Chondrocyte (in vitro differentiated cells): ENCODE measurements at regions not wholly inside any gene's neighbourhood (a gene's known extent, or its start where the extent isn't known, plus 50 kb on each side); places are given as distances from the start of the nearest gene placed in this dataset.

ENCODE experiments used
- DNase-seq: peaks from one replicate; pipeline ENCODE4 v3.0.0; 2021; ENCODE audit warnings: mixed read lengths, low spot score
- H3K27ac Mint-ChIP-seq: one replicate; pipeline ENCODE4 v1.8.0; 2021; ENCODE audit warnings: mild to moderate bottlenecking, moderate library complexity, mixed read lengths; ENCODE audit not compliant: unreplicated experiment
- H3K27me3 Mint-ChIP-seq: 2 replicates; pipeline ENCODE4 v1.8.0; 2021; ENCODE audit warnings: low read depth, mixed read lengths
- H3K36me3 Mint-ChIP-seq: 2 replicates; pipeline ENCODE4 v1.8.0; 2021; ENCODE audit warnings: low read depth, mixed read lengths
- H3K4me1 Mint-ChIP-seq: 2 replicates; pipeline ENCODE4 v1.8.0; 2021; ENCODE audit warnings: low read depth, mild to moderate bottlenecking, mixed read lengths
- H3K4me3 Mint-ChIP-seq: one replicate; pipeline ENCODE4 v1.8.0; 2021; ENCODE audit warnings: mild to moderate bottlenecking, moderate library complexity, mixed read lengths; ENCODE audit not compliant: unreplicated experiment
- H3K9me3 Mint-ChIP-seq: 2 replicates; pipeline ENCODE4 v1.8.0; 2021; ENCODE audit warnings: low read depth, mixed read lengths
- TF ChIP-seq, protein P1 (sequence below): fragments of 200-600 bp; sonication (generic); IDR thresholded peaks from 2 replicates; pipeline ENCODE4 v1.5.0; 2021; ENCODE audit warnings: antibody characterized with exemption, mild to moderate bottlenecking, moderate library complexity

DNA sequence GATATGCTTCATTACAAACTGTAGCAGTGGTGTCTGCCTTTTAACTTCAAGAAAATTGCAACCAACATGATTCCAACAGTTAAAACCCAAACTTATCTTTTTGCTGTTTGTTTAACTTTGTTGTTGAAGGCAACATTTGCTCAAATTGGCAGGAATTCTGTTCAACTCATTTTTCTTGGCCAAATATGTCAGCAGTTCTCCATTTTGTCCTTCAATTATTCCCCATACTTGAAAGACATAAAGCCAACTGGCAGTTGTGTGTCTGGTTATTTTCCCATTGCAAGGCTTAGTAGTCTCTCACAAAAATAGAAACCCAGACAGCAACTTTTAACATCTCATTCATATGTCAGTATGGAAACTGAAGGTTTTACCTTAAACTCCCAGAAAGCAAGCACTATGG is 146.3 kb downstream of the LRIG3 start:
- Mint-ChIP-seq H3K27ac (no peak overlapping the region), H3K9me3 (peaks cover 21% of the 10 kb centered on the region), H3K36me3 (peaks cover 4% of the 10 kb centered on the region), H3K27me3 (no peaks in the 10 kb centered on the region), H3K4me3 (no peak overlapping the region), H3K4me1 (peaks cover 30% of the 10 kb centered on the region)
- DNase-seq: no peak
- TF ChIP-seq, protein P1, sequence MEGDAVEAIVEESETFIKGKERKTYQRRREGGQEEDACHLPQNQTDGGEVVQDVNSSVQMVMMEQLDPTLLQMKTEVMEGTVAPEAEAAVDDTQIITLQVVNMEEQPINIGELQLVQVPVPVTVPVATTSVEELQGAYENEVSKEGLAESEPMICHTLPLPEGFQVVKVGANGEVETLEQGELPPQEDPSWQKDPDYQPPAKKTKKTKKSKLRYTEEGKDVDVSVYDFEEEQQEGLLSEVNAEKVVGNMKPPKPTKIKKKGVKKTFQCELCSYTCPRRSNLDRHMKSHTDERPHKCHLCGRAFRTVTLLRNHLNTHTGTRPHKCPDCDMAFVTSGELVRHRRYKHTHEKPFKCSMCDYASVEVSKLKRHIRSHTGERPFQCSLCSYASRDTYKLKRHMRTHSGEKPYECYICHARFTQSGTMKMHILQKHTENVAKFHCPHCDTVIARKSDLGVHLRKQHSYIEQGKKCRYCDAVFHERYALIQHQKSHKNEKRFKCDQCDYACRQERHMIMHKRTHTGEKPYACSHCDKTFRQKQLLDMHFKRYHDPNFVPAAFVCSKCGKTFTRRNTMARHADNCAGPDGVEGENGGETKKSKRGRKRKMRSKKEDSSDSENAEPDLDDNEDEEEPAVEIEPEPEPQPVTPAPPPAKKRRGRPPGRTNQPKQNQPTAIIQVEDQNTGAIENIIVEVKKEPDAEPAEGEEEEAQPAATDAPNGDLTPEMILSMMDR: no peak

DNA sequence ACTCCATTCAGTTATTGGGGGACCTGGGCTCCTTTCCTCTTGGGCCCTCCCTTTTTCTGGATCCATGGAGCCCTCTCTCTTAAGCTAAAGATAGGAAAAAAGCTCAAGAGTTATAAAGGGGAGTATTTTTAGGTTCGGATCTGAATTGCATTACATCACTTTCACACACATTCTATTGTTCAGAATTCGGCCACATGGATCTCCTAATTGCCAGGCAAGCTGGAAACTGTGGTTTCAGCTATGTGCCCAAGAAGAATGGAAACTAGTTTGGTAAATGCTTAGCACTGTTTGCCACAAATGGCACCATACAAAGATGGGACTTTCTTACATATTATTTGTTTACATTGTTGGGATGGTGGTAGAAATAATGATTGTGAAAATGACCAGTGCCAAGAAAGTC is 145.6 kb downstream of the LRIG3 start:
- Mint-ChIP-seq H3K4me1 (peaks cover 30% of the 10 kb centered on the region), H3K27me3 (no peaks in the 10 kb centered on the region), H3K9me3 (peaks cover 14% of the 10 kb centered on the region), H3K4me3 (no peak overlapping the region), H3K36me3 (peaks cover 1% of the 10 kb centered on the region), H3K27ac (no peak overlapping the region)
- TF ChIP-seq, protein P1: no peak
- no peak for DNase-seq

DNA sequence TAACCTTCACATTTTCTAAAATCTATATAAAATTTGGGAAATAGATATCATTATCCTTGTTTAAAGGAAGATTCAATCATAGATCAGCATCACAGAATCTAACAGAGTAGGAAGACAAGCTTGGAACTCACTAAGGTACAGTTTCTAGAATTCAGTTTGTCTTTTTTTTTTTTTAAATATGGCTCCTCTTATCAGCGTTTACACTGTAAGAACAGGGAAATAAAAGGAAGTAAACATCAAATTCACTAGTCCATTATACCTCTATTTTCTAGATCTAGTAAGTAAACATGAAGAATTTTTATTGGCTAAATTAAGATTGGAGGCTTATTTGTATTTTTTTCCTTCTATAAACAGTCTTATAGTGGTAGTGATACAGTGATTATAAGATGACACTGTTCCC is 144.9 kb downstream of the LRIG3 start:
- Mint-ChIP-seq H3K27ac (no peak overlapping the region), H3K36me3 (peaks cover 1% of the 10 kb centered on the region), H3K4me3 (no peak overlapping the region), H3K4me1 (peaks cover 30% of the 10 kb centered on the region), H3K27me3 (no peaks in the 10 kb centered on the region), H3K9me3 (peaks cover 12% of the 10 kb centered on the region)
- no peak for DNase-seq
- TF ChIP-seq, protein P1: no peak

DNA sequence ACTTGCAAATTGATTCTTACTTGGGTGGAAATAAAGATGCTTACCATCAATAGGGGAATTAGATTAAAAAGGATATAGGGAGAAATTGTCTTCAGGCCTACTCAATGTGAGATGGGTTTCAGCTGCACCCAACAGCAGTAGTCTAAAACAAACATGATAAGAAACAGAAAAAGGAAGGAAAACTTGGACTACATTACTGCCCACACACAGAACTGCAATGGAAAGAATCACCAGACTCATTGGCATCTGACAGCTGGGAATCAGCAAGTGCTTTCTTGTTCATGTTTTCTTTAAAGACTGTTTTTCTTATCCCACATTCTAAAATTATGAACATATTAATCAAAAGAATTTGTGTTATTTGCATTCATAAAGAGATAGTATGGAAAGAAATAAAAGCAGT is 144.2 kb downstream of the LRIG3 start:
- Mint-ChIP-seq H3K36me3 (peaks cover 1% of the 10 kb centered on the region), H3K27ac (peak overlapping the region; percentile 57), H3K9me3 (peaks cover 10% of the 10 kb centered on the region), H3K4me3 (no peak overlapping the region), H3K27me3 (no peaks in the 10 kb centered on the region), H3K4me1 (peaks cover 30% of the 10 kb centered on the region)
- TF ChIP-seq, protein P1: no peak
- no peak for DNase-seq

DNA sequence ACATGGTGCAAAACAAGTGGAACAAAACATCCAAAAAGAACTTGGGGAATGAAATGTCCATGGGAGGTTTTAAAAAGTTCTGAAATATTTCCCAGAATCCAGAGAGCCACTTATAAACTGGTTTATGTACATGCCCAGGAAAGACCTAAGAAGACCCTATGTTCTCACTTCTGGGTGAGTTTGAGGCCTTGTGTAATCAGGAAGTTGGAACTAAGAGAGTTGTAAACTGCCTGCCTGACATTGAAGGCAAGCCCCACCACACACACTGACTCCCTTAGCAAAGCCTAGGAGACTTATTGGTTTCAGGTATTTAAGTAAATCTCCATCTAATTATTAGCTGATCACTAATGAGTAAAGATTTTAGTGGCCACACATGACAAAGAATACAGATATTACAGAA is 142.5 kb downstream of the LRIG3 start:
- Mint-ChIP-seq H3K4me3 (no peak overlapping the region), H3K4me1 (peaks cover 30% of the 10 kb centered on the region), H3K27me3 (no peaks in the 10 kb centered on the region), H3K9me3 (peaks cover 10% of the 10 kb centered on the region), H3K27ac (no peak overlapping the region), H3K36me3 (peaks cover 1% of the 10 kb centered on the region)
- TF ChIP-seq, protein P1: no peak
- DNase-seq: no peak
